BLaER1 treated with 17β-estradiol and CSF1 and Interleukin-3, amounts not matched to agents 10 nM and 100 nM (cell line): ENCODE measurements at regions not wholly inside any gene's neighbourhood (a gene's known extent, or its start where the extent isn't known, plus 50 kb on each side); places are given as distances from the start of the nearest gene placed in this dataset.

Experiments
- H3K27ac ChIP-seq, 11 experiments: shearing (Covaris generic); formaldehyde crosslinking; 2 replicates each; pipeline ENCODE4 v1.8.1; 2022
- H3K27me3 ChIP-seq, 11 experiments: shearing (Covaris generic); formaldehyde crosslinking; 2 replicates each; pipeline ENCODE4 v1.8.1; 2022
- H3K36me3 ChIP-seq, 11 experiments: shearing (Covaris generic); formaldehyde crosslinking; 2 replicates each; pipeline ENCODE4 v1.8.1; 2022
- H3K4me1 ChIP-seq, 10 experiments: shearing (Covaris generic); formaldehyde crosslinking; 2 replicates each; pipeline ENCODE4 v1.8.1; 2022
- H3K4me2 ChIP-seq, 11 experiments: shearing (Covaris generic); formaldehyde crosslinking; 2 replicates each; pipeline ENCODE4 v1.8.1; 2022
- H3K4me3 ChIP-seq, 10 experiments: shearing (Covaris generic); formaldehyde crosslinking; 2 replicates each; pipeline ENCODE4 v1.8.1; 2022
- H3K9ac ChIP-seq, 11 experiments: shearing (Covaris generic); formaldehyde crosslinking; 2 replicates each; pipeline ENCODE4 v1.8.1; 2022
- H3K9me3 ChIP-seq, 11 experiments: shearing (Covaris generic); formaldehyde crosslinking; replicated peaks in 1 of 11; 2 replicates each; pipeline ENCODE4 v1.8.1; 2022
- H4K20me1 ChIP-seq, 11 experiments: shearing (Covaris generic); formaldehyde crosslinking; 2 replicates each; pipeline ENCODE4 v1.8.1; 2022
- Cebpa-rat ChIP-seq, 11 experiments: shearing (Covaris generic); IDR thresholded peaks; 2 replicates each; pipeline ENCODE4 v1.8.1; 2022

- Histone ChIP-seq H3K27ac (no peak overlapping the region), H3K9me3 (peaks cover 9 to 16% (median 13%) of the 10 kb centered on the region in 11 experiments; a peak in 19 of 22 replicates), H3K4me1 (no peaks in the 10 kb centered on the region), H4K20me1 (no peaks in the 10 kb centered on the region), H3K4me2 (no peak overlapping the region), H3K9ac (no peak overlapping the region), H3K4me3 (no peak overlapping the region), H3K36me3 (no peaks in the 10 kb centered on the region), H3K27me3 (no peaks in the 10 kb centered on the region)
- no peak for TF ChIP-seq Cebpa-rat (IDR thresholded peaks at IDR 0.05)
Observed at GRCh38 chr19:31518216-31519020, 169.2 kb upstream of the TSHZ3 start.

- H3K9ac ChIP-seq, result no peak overlapping the region
- no peaks in the 10 kb centered on the region for H3K36me3 ChIP-seq
- H4K20me1 ChIP-seq, result no peaks in the 10 kb centered on the region
- H3K4me2 ChIP-seq, result no peak overlapping the region
- no peak for TF ChIP-seq Cebpa-rat (IDR thresholded peaks at IDR 0.05)
- peaks cover 9 to 17% (median 14%) of the 10 kb centered on the region in 11 experiments; a peak in 19 of 22 replicates for H3K9me3 ChIP-seq
- no peaks in the 10 kb centered on the region for H3K27me3 ChIP-seq
- no peak overlapping the region for H3K27ac ChIP-seq
- H3K4me1 ChIP-seq, result no peaks in the 10 kb centered on the region
- H3K4me3 ChIP-seq, result no peak overlapping the region
Observed at GRCh38 chr19:31519256-31519655, 170.0 kb upstream of the TSHZ3 start.

DNA sequence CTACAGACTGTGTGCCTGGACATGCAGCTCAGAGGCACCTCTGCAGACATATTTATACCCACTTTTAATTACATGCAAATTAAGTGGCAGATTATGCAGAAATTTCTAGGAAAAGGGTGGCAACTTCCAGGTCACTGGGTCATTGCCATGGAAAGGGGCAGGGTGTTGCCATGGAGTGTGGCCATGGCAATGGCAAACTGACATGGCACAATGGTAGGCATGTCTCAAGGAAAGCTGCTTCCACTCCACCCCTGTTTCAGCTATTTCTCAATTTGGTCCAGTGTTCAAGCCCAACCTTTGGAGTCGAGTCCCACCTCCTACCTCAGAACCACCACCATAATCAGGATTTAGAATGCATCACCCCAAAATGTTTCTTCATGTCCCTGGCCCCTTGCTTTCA lies 170.7 kb upstream of the TSHZ3 start:
- Histone ChIP-seq H3K4me2 (no peak overlapping the region), H3K4me3 (no peak overlapping the region), H3K27me3 (no peaks in the 10 kb centered on the region), H4K20me1 (no peaks in the 10 kb centered on the region), H3K4me1 (no peaks in the 10 kb centered on the region), H3K36me3 (no peaks in the 10 kb centered on the region), H3K9ac (no peak overlapping the region), H3K9me3 (peaks cover 12 to 24% (median 19%) of the 10 kb centered on the region in 11 experiments; a peak in 19 of 22 replicates), H3K27ac (no peak overlapping the region)
- no peak for TF ChIP-seq Cebpa-rat (IDR thresholded peaks at IDR 0.05)

GRCh38 chr19:31520633-31521032 lies 171.4 kb upstream of the TSHZ3 start:
- Histone ChIP-seq H3K4me2 (no peak overlapping the region), H4K20me1 (no peaks in the 10 kb centered on the region), H3K27ac (no peak overlapping the region), H3K36me3 (no peaks in the 10 kb centered on the region), H3K9me3 (peaks cover 18 to 31% (median 25%) of the 10 kb centered on the region in 11 experiments), H3K27me3 (no peaks in the 10 kb centered on the region), H3K4me1 (no peaks in the 10 kb centered on the region), H3K9ac (no peak overlapping the region), H3K4me3 (no peak overlapping the region)
- no peak for TF ChIP-seq Cebpa-rat (IDR thresholded peaks at IDR 0.05)

GRCh38 chr19:31525610-31526147 lies 176.4 kb upstream of the TSHZ3 start:
- Histone ChIP-seq H4K20me1 (no peaks in the 10 kb centered on the region), H3K4me2 (no peak overlapping the region), H3K4me1 (no peaks in the 10 kb centered on the region), H3K27ac (no peak overlapping the region), H3K9me3 (peaks cover 26 to 47% (median 33%) of the 10 kb centered on the region in 11 experiments), H3K9ac (no peak overlapping the region), H3K27me3 (no peaks in the 10 kb centered on the region), H3K36me3 (no peaks in the 10 kb centered on the region), H3K4me3 (no peak overlapping the region; a peak in 1 of 20 replicates)
- no peak for TF ChIP-seq Cebpa-rat (IDR thresholded peaks at IDR 0.05)

- no peak for TF ChIP-seq Cebpa-rat (IDR thresholded peaks at IDR 0.05)
- Histone ChIP-seq H3K4me3 (no peak overlapping the region), H3K4me2 (no peak overlapping the region), H3K9me3 (peaks cover 24 to 42% (median 29%) of the 10 kb centered on the region in 11 experiments), H3K4me1 (no peaks in the 10 kb centered on the region), H3K27me3 (no peaks in the 10 kb centered on the region), H4K20me1 (no peaks in the 10 kb centered on the region), H3K9ac (no peak overlapping the region), H3K36me3 (no peaks in the 10 kb centered on the region), H3K27ac (no peak overlapping the region)
Observed at GRCh38 chr19:31527443-31527842, 178.2 kb upstream of the TSHZ3 start.

- Histone ChIP-seq H3K9me3 (peaks cover 24 to 42% (median 29%) of the 10 kb centered on the region in 11 experiments), H3K27me3 (no peaks in the 10 kb centered on the region), H3K4me1 (no peaks in the 10 kb centered on the region), H3K36me3 (no peaks in the 10 kb centered on the region), H3K4me2 (no peak overlapping the region), H3K9ac (no peak overlapping the region), H4K20me1 (no peaks in the 10 kb centered on the region), H3K27ac (no peak overlapping the region), H3K4me3 (no peak overlapping the region)
- no peak for TF ChIP-seq Cebpa-rat (IDR thresholded peaks at IDR 0.05)
Observed at GRCh38 chr19:31528261-31528660, 179.0 kb upstream of the TSHZ3 start.

DNA sequence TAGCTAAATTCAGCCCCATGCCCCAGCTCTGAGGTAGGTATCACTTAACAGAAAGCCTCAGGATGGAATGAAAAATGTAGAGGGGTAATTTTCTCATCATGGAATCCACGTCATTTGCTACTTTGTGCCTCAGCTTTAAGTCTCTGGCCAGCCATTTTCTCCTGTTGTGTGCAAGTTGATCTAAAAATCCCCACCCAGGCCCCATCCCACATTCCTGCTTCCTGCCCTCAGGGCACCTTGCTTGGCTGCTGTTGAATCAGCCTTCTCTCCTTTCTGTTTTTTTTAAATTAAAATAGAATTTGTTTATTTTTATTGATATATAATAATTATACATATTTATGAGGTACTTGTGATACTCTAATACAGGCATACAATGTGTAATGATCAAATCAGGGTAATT lies 179.9 kb upstream of the TSHZ3 start:
- Histone ChIP-seq H3K4me1 (no peaks in the 10 kb centered on the region), H3K27me3 (no peaks in the 10 kb centered on the region), H4K20me1 (no peaks in the 10 kb centered on the region), H3K4me2 (no peak overlapping the region), H3K9ac (no peak overlapping the region), H3K4me3 (no peak overlapping the region), H3K27ac (no peak overlapping the region), H3K36me3 (no peaks in the 10 kb centered on the region), H3K9me3 (peaks cover 24 to 40% (median 29%) of the 10 kb centered on the region in 11 experiments)
- TF ChIP-seq Cebpa-rat (IDR thresholded peaks at IDR 0.05), result no peak

GRCh38 chr19:31530781-31531180 lies 181.5 kb upstream of the TSHZ3 start:
- Histone ChIP-seq H3K4me3 (no peak overlapping the region), H3K27ac (no peak overlapping the region), H3K4me1 (no peaks in the 10 kb centered on the region), H3K4me2 (no peak overlapping the region), H3K27me3 (no peaks in the 10 kb centered on the region), H3K9me3 (peaks cover 12 to 25% (median 16%) of the 10 kb centered on the region in 11 experiments), H4K20me1 (no peaks in the 10 kb centered on the region), H3K36me3 (no peaks in the 10 kb centered on the region), H3K9ac (no peak overlapping the region)
- TF ChIP-seq Cebpa-rat (IDR thresholded peaks at IDR 0.05), result no peak

- Histone ChIP-seq H4K20me1 (no peaks in the 10 kb centered on the region), H3K4me1 (no peaks in the 10 kb centered on the region), H3K27ac (no peak overlapping the region), H3K27me3 (no peaks in the 10 kb centered on the region), H3K36me3 (no peaks in the 10 kb centered on the region), H3K9me3 (peaks cover 7 to 20% (median 12%) of the 10 kb centered on the region in 11 experiments; a peak in 21 of 22 replicates), H3K4me3 (no peak overlapping the region), H3K9ac (no peak overlapping the region), H3K4me2 (no peak overlapping the region)
- TF ChIP-seq Cebpa-rat (IDR thresholded peaks at IDR 0.05), result no peak
Observed at GRCh38 chr19:31531326-31531725, 182.1 kb upstream of the TSHZ3 start.
